HL-60 (cell line): ENCODE measurements at regions not wholly inside any gene's neighbourhood (a gene's known extent, or its start where the extent isn't known, plus 50 kb on each side); places are given as distances from the start of the nearest gene placed in this dataset.

Experiments used
- DNase-seq, 2 experiments: peaks; one replicate each; pipeline ENCODE4 v3.0.0-alpha.2; 2010 to 2020; ENCODE audit warnings: low read depth in 1 of 2, low spot score in 1 of 2
- H3K27ac ChIP-seq: fragments of 250-450 bp; sonication (Bioruptor Pico); replicated peaks from 2 replicates; pipeline ENCODE4 v1.5.1; 2020; ENCODE audit warnings: mild to moderate bottlenecking, moderate library complexity
- H3K27me3 ChIP-seq: fragments of 250-450 bp; sonication (Bioruptor Pico); 2 replicates; pipeline ENCODE4 v1.5.1; 2021; ENCODE audit warnings: mild to moderate bottlenecking, moderate library complexity; ENCODE audit not compliant: insufficient read depth, poor library complexity, severe bottlenecking
- H3K4me3 ChIP-seq: replicated peaks from 2 replicates; pipeline ENCODE4 v1.5.1; 2011; ENCODE audit warnings: mild to moderate bottlenecking, control low read depth, low read length; ENCODE audit not compliant: insufficient read depth
- GABPA ChIP-seq: IDR thresholded peaks from 2 replicates; pipeline ENCODE4 v1.6.1; 2012; ENCODE audit warnings: low read depth
- POLR2AphosphoS5 ChIP-seq: IDR thresholded peaks from 2 replicates; pipeline ENCODE4 v1.6.1; 2012; ENCODE audit warnings: low read depth
- SPI1 ChIP-seq: IDR thresholded peaks from 2 replicates; pipeline ENCODE4 v1.6.1; 2012; ENCODE audit warnings: low read depth, mild to moderate bottlenecking, borderline replicate concordance
- TF ChIP-seq, protein P1 (sequence below): IDR thresholded peaks from one replicate; pipeline ENCODE4 v1.5.1; 2011; ENCODE audit warnings: low read length, control low read depth, inconsistent platforms; ENCODE audit not compliant: insufficient read depth
- TF ChIP-seq, protein P2 (sequence below): IDR thresholded peaks from 2 replicates; pipeline ENCODE4 v1.6.1; 2012; ENCODE audit warnings: low read depth; ENCODE audit not compliant: insufficient replicate concordance

DNA sequence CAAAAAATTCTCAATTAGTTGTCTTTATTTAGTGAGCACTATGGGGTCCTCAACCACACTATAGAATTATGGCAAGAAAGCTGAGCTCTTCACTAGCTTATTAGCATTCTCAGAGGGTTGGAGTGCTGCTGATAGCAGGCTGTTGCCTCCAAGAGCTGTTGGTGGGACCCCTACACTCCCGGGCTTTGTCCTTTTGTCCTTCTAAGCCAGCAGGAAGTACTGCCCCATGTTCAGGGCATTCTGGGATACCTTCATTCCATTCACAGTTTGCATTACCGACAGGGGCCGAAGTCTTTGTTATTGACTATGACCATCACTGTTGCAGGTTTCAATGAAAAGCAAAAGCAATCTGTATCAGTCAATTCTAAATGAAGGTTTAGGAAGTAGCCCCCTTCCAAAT lies 89.5 kb upstream of the OTX2 start:
- no peak for TF ChIP-seq POLR2AphosphoS5
- TF ChIP-seq, protein P1, sequence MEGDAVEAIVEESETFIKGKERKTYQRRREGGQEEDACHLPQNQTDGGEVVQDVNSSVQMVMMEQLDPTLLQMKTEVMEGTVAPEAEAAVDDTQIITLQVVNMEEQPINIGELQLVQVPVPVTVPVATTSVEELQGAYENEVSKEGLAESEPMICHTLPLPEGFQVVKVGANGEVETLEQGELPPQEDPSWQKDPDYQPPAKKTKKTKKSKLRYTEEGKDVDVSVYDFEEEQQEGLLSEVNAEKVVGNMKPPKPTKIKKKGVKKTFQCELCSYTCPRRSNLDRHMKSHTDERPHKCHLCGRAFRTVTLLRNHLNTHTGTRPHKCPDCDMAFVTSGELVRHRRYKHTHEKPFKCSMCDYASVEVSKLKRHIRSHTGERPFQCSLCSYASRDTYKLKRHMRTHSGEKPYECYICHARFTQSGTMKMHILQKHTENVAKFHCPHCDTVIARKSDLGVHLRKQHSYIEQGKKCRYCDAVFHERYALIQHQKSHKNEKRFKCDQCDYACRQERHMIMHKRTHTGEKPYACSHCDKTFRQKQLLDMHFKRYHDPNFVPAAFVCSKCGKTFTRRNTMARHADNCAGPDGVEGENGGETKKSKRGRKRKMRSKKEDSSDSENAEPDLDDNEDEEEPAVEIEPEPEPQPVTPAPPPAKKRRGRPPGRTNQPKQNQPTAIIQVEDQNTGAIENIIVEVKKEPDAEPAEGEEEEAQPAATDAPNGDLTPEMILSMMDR: no peak
- TF ChIP-seq, protein P2, sequence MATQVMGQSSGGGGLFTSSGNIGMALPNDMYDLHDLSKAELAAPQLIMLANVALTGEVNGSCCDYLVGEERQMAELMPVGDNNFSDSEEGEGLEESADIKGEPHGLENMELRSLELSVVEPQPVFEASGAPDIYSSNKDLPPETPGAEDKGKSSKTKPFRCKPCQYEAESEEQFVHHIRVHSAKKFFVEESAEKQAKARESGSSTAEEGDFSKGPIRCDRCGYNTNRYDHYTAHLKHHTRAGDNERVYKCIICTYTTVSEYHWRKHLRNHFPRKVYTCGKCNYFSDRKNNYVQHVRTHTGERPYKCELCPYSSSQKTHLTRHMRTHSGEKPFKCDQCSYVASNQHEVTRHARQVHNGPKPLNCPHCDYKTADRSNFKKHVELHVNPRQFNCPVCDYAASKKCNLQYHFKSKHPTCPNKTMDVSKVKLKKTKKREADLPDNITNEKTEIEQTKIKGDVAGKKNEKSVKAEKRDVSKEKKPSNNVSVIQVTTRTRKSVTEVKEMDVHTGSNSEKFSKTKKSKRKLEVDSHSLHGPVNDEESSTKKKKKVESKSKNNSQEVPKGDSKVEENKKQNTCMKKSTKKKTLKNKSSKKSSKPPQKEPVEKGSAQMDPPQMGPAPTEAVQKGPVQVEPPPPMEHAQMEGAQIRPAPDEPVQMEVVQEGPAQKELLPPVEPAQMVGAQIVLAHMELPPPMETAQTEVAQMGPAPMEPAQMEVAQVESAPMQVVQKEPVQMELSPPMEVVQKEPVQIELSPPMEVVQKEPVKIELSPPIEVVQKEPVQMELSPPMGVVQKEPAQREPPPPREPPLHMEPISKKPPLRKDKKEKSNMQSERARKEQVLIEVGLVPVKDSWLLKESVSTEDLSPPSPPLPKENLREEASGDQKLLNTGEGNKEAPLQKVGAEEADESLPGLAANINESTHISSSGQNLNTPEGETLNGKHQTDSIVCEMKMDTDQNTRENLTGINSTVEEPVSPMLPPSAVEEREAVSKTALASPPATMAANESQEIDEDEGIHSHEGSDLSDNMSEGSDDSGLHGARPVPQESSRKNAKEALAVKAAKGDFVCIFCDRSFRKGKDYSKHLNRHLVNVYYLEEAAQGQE: no peak
- TF ChIP-seq GABPA: no peak
- TF ChIP-seq SPI1: no peak
- Histone ChIP-seq H3K27me3 (peaks cover 9% of the 10 kb centered on the region), H3K27ac (no peak overlapping the region), H3K4me3 (no peak overlapping the region)
- no peak for DNase-seq

DNA sequence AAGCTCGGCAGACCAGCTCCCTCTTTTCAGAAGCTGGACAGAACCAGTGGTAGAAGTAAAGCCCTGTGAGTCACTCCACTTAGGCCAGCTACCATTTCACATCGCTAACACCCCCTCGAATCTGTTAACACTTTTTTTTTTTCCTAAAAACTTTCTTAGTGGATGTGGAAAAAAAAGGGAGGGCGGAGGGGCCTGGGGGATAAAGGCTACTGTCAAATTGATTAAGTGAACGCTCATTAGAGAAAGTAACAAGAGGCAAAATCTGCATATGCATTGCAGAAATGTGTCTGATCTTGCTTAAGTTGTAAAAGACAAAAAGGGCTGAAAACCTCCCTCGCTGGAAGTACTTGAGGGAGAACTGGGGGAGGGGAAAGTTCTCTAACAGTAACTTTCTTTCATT lies 86.6 kb upstream of the OTX2 start:
- Histone ChIP-seq H3K27me3 (peaks cover 9% of the 10 kb centered on the region), H3K4me3 (no peak overlapping the region), H3K27ac (no peak overlapping the region)
- TF ChIP-seq SPI1 (no peak), POLR2AphosphoS5 (no peak), GABPA (no peak)
- TF ChIP-seq, protein P1: no peak
- TF ChIP-seq, protein P2: no peak
- DNase-seq: no peak

DNA sequence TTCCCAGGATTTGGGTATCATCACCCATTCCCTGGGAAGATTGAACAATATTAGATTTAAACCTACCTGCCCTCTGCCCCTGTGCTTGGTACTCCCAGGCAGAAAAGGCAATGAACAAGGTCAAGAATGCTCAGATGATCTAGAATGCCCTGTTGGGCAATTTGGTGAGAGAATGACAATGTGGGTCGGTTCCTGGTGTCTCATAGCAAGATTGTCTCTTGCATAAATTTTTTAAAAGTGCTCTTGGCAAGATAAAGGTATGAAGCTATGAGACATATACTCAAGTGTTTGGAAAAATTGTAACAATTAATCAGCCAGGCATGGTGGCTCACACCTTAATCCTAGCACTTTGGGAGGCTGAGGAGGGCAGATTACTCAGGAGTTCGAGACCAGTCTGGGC lies 86.0 kb upstream of the OTX2 start:
- DNase-seq: no peak
- Histone ChIP-seq H3K27me3 (peaks cover 9% of the 10 kb centered on the region), H3K4me3 (no peak overlapping the region), H3K27ac (no peak overlapping the region)
- TF ChIP-seq POLR2AphosphoS5 (no peak), SPI1 (no peak), GABPA (no peak)
- TF ChIP-seq, protein P1: no peak
- TF ChIP-seq, protein P2: no peak
